OCI-M1 (cell line): ENCODE measurements at regions not wholly inside any gene's neighbourhood (a gene's known extent, or its start where the extent isn't known, plus 50 kb on each side); places are given as distances from the start of the nearest gene placed in this dataset.
A peak's percentile ranks its signal among the peaks of the same experiment; 100 is the strongest.

Experiments used
- DNase-seq: peaks from one replicate; lab custom pipeline; 2025; lab: John Stamatoyannopoulos, UW

DNA sequence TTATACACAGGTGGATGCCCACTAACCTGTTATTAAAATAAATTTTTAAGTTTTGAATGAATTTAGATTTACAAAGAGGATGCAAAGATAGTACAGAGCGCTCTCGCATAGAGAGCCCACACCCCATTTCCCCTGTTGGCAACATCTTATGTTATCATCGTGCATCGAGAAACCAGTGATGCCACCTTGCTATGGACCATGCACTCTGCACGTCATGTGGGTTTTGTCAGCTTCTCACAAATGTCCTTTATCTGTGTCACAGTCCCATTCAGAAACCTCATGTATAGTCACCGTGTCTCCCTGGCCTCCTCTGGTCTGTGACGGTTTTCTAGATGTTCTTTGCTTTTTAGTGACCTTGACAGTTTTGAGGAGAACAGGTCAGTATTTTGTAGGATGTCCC, 60.0 kb downstream of the ING1 start:
- DNase-seq, result no peak

DNA sequence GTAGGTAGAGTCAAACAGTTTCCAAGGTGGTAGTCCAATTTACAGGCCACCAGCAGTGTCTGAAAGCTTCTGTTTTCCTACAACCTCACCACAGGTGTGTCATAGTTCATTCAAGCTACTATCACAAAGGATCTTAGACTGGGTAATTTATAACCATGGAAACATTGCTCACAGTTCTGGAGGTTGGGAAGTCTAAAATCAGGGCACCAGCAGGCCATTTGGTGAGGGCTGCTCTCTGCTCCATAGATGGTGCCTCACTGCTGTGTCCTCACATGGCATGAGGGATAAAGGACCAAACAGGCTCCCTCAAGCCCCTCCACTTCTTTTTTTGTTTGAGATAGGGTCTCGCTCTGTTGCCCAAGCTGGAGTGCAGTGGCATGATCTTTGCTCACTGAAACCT, 60.6 kb downstream of the ING1 start:
- no peak for DNase-seq

DNA sequence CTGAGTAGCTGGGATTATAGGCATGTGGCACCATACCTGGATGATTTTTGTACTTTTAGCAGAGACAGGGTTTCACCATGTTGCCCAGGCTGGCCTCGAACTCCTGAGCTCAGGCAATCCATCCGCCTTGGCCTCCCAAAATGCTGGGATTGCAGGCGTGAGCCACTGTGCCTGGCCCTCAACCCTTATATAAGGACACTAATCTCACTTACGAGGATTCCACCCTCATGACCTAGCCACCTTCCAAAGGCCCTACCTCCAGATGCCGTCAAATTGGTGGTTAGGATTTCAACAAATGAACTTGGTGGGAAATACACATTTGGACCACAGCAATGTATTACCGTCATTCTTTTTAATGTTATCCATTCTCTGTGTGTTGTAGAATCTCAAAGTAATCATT, 61.0 kb downstream of the ING1 start:
- no peak for DNase-seq

DNA sequence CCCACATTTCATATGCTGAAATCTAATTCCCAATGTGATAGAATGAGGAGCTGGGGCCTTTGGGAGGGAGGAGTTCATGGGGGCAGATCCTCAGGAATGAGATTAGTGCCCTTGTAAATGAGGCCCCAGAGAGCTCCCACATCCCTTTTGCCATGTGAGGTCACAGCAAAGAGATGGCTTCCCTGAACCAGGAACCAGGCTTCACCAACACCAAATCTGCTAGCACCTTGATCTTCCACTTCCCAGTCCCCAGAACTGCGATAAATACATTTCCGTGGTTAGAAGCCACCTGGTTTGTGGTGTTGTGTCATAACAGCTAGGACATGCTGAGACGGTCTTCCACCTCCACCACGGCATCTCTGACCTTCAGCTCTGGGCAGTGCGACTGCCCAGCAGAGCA, 62.1 kb downstream of the ING1 start:
- no peak for DNase-seq

DNA sequence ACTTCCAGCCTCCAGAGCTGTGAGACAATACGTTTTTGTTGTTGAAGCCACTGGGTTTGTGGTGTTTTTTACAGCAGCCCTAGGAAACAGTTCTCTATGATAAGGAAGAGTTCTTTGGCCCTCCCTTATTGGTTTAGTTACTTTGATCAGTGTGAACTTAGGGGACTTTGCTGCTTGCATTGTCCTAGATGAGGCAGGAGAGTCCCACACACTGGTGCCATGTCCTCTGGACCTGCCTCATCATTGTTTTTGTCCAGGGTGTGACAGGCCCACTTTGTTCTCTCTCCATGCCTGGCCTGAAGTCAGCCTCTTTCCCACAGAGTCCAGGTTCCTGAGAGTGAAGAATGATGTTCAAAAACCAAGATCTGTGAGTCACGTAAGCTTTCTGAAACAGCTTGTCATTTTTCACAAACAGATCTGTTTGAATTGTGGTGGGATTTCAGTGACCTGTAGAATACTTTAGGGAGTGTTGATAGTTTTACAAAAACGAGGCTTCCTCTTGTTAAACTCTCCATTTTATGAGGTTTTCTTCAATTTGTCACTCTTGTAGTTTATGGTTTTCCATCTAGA, 63.8 kb downstream of the ING1 start:
- no peak for DNase-seq

DNA sequence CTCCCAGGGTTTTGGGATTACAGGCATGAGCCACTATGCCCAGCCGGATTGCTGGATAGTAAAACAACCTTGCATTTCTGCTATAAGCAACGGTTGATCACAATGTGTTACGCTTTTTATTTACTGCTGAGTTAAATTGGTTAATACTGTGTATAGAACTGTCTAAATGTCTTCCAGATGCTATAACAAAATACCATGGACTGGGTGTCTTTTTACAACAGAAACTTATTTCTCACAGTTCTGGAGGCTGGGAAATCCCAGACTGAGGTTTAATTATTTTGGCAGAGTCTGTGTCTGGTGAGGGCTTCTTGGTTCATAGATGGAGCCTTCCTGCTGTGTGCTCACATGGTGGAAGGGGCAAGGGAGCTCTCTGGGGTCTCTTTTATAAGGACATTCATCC, 65.5 kb downstream of the ING1 start:
- DNase-seq, result no peak

DNA sequence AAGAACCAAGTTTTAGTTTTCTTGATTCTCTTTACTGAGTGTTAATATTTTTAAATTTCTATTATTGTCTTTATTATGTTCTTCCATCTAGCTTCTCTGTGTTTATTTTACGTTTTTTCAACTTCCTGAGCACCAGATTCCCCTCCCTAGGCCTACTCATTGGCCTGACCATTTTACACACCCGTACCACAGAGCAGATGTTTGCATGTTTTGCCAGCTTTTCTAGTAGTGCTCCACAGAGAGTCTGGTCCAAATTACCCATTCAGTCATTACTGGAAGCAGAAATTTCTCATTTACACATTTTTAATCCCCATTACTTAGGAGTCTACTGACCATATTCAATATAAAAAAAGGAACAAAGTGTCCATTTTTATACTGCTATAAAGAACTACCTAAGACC, 66.9 kb downstream of the ING1 start:
- no peak for DNase-seq

DNA sequence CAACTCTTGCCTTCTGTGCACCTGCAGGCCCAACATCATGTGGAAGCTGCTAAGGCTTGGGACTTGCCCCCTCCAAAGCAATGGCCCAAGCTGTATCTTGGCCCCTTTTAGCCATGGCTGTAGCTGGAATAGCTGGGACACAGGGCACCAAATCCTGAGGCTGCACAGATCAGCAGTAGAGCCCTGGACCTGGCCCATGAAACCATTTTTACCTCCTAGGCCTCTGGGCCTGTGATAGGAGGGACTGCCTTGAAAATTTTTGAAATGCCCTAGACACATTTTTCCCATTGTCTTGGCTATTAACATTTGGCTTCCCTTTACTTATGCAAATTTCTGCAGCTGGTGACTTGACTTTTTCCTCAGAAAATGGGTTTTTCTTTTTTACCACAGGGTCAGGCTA, 68.7 kb downstream of the ING1 start:
- no peak for DNase-seq

DNA sequence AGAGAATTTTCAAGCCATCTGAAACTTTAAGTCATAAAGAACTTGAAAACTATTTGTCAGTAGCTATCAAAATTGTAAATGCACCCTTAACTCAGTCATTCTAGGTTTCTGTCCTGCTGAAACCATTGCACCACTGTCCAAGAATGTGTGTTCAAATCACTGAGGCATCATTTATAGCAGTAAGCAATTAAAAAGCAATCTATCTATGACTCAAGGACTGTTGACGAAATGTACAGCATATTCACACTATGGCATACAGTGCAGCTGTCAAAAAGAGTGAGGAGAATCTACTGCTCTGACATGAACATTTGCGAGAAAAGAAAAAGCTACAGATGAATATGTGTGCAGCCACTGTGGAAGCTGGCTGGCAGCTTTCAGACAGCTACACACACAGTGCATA, 71.2 kb downstream of the ING1 start:
- no peak for DNase-seq

DNA sequence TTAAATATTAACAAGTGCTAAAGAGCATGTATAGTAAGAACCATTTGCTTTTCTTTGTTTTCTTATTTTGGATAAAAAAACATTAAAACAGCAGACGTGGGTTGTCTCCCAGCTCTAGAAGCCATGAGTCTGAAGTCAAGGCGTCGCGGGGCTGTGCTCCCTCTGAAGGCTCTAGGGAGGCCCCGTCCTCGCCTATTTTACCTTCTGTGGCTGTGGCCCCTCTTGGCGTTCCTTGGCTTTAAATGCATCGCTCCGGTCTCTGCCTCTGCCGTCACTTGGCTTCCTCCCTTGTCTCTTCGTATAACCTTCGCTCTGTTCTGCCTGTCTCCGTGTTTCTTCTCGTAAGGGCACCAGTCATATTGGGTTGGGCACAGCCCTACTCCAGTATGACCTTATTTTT, 75.3 kb downstream of the ING1 start:
- no peak for DNase-seq

DNA sequence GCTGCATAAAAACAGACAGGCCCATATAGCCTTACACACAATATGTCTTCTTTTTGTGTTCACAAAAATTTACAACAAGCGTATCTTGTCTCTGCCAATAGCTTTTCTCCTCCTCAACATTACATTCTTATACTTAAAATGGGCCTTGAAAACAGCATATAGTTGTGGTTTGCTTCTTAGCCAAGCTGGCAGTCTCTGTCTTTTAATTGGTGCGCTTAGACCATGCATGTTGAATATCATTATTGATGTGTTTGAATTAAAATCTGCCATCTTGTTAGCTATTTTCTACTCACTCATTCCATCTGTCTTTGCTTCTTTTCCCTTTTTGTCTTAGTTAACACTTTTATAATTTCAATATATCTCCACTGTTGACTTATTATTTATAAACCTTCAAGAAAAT, 76.4 kb downstream of the ING1 start:
- no peak for DNase-seq

DNA sequence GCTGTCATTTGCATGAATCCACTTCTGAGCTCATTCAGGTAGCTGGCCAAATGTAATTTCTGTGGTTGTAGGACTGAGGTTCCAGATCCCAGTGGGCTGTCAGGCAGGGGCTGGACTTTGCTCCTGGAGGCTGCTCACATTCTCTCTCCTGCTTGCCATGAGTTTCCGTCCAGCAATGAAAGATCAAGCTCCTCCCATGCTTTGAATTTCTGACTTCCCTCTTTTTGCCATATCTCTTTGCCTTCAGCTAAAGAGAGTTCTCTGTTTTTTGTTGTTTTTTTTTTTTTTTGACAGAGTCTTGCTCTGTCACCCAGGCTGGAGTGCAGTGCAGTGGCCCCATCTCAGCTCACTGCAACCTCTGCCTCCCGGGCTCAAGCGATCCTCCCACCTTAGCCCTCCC, 76.9 kb downstream of the ING1 start:
- DNase-seq, result peak; percentile 48

DNA sequence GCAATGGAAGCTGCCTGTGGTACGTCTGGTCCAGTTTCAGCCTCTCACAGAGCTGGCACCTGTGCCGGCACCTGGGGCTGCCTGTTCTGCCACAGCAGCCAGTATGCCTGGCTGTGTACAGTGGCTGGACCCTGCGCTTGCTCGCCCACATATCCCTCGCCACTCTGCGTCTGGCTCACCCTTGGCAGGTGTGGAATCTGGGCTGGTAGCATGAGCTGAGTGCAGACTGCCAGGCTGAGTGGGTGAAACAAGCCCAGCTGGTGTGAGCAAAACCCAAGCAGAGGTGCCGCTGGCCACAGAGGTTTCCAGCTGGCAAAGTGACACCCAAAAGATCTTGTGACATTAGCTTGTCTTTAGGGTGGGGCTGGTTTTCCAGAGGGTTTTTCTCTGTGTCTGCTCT, 80.7 kb downstream of the ING1 start:
- DNase-seq, result no peak

DNA sequence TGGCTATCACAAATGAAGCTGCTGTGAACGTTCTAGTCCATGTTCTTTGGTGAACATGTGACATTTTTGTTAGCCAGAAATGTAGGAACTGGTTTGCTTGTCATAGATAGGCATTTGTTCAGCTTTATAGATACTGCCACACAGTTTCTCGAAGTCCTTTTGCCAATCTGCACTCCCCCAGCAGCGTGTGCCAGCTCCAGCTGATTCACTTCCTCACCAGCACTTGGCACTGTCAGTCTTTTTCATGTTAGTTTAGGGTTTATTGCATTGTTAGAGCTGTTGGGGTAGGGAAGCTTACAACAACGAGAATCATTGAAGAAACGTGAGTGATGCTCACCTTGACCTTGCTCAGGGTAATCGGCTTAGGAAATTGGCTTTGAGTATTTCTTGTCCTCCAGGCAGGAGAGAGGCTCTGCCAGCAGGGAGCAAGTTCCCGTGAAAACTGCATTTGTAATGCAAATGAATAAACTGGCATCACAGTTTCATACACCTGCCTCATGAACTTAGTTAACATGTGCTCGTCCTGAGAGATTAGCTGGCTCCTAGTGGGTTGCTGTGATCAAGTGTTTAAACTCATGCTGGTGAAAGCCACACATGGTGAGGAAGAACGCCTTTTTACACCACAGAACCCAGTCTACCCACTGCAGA, 83.9 kb downstream of the ING1 start:
- no peak for DNase-seq

DNA sequence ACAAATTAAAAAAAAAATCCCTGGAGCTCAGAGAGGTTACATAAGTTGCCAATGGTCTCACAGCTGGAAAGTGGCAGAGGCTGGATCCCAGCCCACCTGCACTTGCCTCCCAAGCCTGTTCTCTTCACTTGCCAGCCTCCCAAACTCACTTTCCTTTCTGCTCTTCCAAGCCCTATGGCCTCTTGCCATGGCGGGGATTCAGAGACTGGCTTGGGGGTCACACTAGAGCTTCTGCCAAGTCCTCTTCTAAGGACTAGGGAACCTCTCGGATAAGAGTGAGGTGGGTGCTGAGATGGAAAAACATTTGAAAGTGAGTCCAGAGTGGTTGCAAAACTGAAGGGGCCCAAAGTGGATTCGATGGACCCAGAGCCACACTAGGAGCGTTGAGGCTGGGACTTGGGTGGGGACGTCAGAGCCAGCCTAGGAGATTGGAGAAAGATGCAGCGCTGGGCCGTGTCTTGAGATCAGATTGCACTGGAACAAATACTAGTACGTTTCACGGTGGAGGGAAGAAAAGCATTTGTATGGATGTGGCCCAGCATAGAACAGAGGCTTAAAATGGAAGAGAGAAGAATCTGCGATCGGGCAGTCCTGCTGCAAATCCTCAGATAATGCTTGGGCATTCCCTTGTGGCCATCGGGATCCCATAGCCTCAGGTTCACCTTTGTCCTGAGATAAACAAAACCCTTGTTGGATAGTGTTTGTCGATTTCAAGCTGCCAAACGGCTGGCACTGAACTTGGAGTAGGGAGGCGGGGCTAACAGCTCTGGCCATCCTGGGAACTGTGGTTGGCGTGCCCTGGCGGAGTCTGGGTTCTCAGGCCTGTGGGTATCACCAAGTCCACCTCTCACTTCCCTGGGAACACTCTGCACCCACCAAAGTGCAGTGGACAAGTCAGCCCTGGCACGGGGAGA, 84.8 kb downstream of the ING1 start:
- DNase-seq, result no peak

DNA sequence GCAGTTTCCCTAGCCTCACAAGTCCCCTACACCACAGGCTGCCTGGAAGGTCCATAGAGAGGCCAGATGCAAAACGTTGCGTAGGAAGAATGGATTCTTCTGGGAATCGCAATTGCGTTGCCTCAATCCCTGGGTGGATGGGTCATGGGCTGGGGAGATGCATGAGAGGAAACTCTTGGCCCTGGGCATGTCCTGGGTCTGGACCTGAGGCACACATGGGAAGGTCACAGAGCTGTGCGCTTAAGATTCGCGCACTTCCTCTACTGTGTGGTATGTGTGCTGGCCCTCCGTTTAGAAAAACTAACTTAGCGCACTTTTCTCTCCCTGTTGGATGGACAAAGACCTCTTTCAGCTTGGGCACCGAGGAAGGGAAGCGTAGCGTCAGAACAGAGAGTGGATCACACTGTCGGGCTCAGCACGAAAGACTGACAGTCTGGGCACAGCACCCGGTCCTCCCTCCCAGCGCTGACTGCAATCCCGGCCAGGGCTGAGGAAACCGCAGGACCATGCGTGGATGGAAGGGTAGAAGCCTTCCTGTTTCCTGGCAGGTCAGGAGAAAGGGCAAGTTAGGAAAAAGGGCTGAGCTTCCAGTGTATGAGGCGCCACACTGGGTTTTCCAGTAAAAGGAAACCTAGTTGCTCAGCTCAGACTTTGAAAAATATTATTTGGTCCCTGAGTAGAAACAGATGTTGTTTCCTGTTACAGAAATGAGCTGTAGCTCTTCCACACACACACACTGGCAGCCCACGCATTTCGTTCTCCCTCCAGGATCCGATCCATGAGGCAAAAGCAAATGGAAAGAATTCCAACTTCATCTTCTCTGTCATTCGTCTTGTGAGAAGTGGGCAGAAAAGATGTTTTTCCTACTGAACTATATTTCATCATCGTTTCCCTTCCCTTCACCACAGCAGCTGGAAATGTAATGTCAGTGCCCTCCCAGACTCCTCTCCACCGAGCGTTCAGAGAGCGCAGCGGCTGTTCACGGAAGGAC, 86.0 kb downstream of the ING1 start:
- no peak for DNase-seq

DNA sequence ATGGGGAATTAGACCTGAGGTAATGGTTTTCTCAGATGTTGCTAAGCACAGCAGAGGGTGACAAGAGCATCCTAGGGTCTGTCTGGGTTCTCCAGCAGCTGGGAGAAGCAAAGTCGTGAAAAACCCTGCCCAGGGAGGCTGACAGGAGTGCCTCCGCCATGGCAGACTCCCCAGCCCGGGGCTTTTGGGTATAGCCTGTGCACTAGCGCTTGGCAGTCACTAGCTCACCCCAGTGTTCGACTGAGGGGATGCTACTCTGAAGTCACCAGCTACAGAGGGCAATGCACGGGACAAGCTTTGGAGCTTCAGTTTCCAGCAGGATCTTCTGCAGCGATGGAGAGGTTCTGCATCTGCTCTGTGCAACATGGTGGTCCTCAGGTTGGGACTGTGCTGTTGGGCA, 87.5 kb downstream of the ING1 start:
- no peak for DNase-seq

DNA sequence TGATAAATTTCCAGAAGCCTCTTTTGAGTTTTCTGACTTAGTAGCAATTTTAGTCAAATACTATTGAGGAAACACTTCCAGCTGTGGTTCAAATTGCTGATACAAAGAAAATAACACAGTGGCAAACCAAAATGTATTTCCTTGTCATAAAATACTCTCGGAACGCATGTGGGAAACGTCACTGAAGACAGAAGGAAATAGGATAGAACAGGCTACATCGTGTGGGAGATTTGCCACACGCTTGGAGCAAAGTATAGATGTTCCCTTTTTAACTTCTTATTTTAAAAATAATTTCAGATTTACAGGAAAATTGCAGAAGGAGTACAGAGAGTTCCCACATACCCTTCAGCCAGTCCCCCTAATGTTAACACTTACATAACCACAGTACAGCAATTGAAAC, 88.8 kb downstream of the ING1 start:
- DNase-seq, result no peak

DNA sequence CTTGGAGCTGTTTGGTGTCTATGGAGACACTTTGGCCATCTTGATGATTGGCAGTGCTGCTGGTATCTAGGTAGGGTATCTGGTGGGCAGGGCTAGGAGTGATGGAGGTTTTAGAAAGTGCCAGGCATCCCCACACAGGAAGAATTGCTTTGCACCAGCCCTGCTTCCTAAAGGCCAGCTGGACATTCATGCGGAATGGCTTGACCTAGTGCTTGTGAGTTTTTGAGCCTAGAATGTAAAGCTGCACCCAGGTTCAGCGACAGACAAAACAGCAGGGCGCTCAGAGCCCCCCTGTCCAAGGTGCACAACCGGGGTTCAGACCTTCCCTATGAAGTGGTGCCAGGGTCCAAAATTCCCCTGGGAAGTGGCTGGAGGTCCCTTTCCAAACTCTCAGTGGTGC, 93.1 kb downstream of the ING1 start:
- no peak for DNase-seq

DNA sequence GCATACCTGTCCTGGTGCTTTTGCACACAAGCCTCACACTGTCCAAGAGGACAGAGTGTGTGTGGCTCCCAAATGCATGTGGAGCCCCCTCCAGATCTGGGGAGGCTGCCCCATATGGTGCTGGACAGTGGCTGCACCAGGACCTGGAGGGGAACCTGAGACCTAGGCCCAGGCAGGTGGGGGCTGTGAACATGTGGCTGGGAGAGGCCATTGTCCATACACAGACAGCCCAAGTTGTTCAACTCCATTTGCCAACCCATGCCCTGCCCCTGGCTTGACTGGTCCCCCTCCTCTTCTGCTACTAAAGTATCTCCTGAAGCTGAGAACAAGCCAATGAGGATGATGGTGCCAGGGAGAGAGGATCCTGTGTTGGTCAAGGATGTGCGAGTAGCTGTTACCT, 94.0 kb downstream of the ING1 start:
- DNase-seq, result no peak

DNA sequence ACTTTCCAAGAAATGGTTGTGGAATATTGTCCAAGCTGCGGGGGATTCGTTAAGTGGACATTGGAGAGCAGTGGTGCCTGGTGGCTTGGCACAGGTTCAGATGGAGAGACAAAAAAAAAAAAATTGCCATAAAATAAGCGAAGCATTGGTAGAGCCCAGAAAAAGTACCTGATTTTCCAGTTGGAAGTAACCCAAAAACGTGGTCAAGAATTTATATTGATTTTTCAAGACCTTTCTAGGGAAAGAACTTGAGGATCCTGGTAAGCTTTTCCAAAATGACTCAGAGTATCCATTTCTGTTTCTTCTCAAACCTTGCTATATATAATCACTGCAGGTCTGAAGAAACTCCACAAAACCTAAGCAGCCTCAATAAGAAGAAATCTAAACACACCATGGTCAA, 94.6 kb downstream of the ING1 start:
- DNase-seq, result no peak

DNA sequence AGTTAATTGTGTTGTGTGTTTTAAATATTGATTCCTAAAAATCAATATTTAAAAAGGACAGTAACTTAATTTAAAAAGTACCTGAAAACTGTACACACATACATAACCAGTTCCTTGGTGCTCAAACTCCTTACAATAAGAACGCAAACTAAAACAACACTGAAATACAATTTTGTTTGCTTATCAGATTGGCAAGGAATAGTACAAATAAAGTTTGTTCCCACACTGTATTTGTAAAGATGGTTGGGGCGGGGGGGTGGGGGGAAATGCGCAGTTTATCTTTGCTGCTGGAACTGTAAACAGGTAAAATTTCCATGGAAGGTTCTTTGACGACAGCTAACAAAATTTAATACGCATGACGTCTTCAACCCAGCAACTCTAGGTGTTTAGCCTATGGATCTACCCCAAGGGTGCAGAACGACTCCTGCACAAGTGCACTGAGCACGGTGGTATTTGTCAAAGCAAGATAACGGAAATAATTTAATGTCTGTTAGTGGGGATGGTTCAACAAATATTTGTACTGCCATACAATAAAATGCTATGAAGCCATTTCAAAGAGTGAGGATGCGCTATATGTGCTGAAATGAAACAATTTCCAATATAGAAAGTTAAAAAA, 96.5 kb downstream of the ING1 start:
- DNase-seq, result no peak
